ENCODE measurements at regions not wholly inside any gene's neighbourhood (a gene's known extent, or its start where the extent isn't known, plus 50 kb on each side); places are given as distances from the start of the nearest gene placed in this dataset.

GRCh38 chr11:15334766-15335165 lies 220.0 kb downstream of the INSC start (continued):
- TF ChIP-seq, protein P1, sequence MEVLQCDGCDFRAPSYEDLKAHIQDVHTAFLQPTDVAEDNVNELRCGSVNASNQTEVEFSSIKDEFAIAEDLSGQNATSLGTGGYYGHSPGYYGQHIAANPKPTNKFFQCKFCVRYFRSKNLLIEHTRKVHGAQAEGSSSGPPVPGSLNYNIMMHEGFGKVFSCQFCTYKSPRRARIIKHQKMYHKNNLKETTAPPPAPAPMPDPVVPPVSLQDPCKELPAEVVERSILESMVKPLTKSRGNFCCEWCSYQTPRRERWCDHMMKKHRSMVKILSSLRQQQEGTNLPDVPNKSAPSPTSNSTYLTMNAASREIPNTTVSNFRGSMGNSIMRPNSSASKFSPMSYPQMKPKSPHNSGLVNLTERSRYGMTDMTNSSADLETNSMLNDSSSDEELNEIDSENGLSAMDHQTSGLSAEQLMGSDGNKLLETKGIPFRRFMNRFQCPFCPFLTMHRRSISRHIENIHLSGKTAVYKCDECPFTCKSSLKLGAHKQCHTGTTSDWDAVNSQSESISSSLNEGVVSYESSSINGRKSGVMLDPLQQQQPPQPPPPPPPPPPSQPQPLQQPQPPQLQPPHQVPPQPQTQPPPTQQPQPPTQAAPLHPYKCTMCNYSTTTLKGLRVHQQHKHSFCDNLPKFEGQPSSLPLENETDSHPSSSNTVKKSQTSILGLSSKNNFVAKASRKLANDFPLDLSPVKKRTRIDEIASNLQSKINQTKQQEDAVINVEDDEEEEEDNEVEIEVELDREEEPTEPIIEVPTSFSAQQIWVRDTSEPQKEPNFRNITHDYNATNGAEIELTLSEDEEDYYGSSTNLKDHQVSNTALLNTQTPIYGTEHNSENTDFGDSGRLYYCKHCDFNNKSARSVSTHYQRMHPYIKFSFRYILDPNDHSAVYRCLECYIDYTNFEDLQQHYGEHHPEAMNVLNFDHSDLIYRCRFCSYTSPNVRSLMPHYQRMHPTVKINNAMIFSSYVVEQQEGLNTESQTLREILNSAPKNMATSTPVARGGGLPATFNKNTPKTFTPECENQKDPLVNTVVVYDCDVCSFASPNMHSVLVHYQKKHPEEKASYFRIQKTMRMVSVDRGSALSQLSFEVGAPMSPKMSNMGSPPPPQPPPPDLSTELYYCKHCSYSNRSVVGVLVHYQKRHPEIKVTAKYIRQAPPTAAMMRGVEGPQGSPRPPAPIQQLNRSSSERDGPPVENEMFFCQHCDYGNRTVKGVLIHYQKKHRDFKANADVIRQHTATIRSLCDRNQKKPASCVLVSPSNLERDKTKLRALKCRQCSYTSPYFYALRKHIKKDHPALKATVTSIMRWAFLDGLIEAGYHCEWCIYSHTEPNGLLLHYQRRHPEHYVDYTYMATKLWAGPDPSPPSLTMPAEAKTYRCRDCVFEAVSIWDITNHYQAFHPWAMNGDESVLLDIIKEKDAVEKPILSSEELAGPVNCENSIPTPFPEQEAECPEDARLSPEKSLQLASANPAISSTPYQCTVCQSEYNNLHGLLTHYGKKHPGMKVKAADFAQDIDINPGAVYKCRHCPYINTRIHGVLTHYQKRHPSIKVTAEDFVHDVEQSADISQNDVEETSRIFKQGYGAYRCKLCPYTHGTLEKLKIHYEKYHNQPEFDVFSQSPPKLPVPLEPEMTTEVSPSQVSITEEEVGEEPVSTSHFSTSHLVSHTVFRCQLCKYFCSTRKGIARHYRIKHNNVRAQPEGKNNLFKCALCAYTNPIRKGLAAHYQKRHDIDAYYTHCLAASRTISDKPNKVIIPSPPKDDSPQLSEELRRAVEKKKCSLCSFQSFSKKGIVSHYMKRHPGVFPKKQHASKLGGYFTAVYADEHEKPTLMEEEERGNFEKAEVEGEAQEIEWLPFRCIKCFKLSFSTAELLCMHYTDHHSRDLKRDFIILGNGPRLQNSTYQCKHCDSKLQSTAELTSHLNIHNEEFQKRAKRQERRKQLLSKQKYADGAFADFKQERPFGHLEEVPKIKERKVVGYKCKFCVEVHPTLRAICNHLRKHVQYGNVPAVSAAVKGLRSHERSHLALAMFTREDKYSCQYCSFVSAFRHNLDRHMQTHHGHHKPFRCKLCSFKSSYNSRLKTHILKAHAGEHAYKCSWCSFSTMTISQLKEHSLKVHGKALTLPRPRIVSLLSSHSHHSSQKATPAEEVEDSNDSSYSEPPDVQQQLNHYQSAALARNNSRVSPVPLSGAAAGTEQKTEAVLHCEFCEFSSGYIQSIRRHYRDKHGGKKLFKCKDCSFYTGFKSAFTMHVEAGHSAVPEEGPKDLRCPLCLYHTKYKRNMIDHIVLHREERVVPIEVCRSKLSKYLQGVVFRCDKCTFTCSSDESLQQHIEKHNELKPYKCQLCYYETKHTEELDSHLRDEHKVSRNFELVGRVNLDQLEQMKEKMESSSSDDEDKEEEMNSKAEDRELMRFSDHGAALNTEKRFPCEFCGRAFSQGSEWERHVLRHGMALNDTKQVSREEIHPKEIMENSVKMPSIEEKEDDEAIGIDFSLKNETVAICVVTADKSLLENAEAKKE (CRISPR knock-in tag; IDR thresholded peaks at IDR 0.05), result no peak

DNA sequence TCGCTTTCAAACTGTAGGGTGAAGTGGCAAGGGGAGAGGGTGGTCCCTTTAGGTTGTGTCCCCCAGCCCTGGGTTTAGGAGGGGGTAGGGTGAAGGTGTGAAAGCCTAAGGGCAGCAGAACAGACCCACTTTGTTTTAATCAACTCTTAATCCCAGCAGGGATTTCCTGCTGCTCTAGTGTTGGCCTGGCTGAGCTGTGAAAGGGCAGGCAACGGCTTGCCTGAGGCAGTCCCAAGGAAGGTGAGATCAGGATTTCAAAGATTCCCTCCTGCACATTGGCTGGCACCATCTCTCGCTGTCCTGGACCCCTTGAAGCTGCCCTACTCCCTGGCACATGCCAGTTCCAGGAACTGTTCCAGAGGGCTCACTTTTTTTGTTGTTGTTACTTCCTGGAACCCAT lies 221.3 kb downstream of the INSC start:
- H3K27ac ChIP-seq (ENCODE audit: low read depth), result no peak overlapping the region
- Mint-ChIP-seq H3K4me1 (peaks cover 16% of the 10 kb centered on the region), H3K36me3 (ENCODE audit: low read depth) (peaks cover 21% of the 10 kb centered on the region), H3K27me3 (ENCODE audit: insufficient read depth, low read depth, poor library complexity) (no peaks in the 10 kb centered on the region), H3K9me3 (peaks cover 22% of the 10 kb centered on the region), H3K4me3 (no peak overlapping the region), H3K27ac (no peak overlapping the region)
- no peaks in the 10 kb centered on the region for H3F3A ChIP-seq (replicated peaks; ENCODE audit: low read depth)
- H3K4me2 ChIP-seq, result 0 out of 2 replicates have a peak overlapping the region, but pooled peaks have one; percentile 27
- no peaks in the 10 kb centered on the region for H4K20me1 ChIP-seq (replicated peaks; ENCODE audit: insufficient read depth)
- no peaks in the 10 kb centered on the region for H3K36me3 ChIP-seq (ENCODE audit: insufficient read depth)
- no peak overlapping the region for H3K4me3 ChIP-seq
- peaks cover 4% of the 10 kb centered on the region for H3K4me1 ChIP-seq (ENCODE audit: insufficient read depth)
- no peaks in the 10 kb centered on the region for H3K27me3 ChIP-seq (ENCODE audit: insufficient read depth)
- peak; percentile 25 for DNase-seq (ENCODE audit: low spot score)
- peaks cover 10% of the 10 kb centered on the region; the same call in 1 of the 2 replicates for H3K9me2 ChIP-seq (ENCODE audit: insufficient read depth)
- ATAC-seq, result peak; percentile 68
- H2AFZ ChIP-seq, result peak overlapping the region; percentile 69; the same call in 1 of the 2 replicates
- no peaks in the 10 kb centered on the region for H3K79me2 ChIP-seq (replicated peaks; ENCODE audit: insufficient read depth)
- no peak for TF ChIP-seq EZH2 (IDR thresholded peaks at IDR 0.05; ENCODE audit: low read depth, unreplicated experiment)
- TF ChIP-seq POLR2AphosphoS5 (IDR thresholded peaks at IDR 0.05; ENCODE audit: low read depth), result no peak
- TF ChIP-seq, protein P2, sequence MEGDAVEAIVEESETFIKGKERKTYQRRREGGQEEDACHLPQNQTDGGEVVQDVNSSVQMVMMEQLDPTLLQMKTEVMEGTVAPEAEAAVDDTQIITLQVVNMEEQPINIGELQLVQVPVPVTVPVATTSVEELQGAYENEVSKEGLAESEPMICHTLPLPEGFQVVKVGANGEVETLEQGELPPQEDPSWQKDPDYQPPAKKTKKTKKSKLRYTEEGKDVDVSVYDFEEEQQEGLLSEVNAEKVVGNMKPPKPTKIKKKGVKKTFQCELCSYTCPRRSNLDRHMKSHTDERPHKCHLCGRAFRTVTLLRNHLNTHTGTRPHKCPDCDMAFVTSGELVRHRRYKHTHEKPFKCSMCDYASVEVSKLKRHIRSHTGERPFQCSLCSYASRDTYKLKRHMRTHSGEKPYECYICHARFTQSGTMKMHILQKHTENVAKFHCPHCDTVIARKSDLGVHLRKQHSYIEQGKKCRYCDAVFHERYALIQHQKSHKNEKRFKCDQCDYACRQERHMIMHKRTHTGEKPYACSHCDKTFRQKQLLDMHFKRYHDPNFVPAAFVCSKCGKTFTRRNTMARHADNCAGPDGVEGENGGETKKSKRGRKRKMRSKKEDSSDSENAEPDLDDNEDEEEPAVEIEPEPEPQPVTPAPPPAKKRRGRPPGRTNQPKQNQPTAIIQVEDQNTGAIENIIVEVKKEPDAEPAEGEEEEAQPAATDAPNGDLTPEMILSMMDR (conservative IDR thresholded peaks at IDR 0.05; ENCODE audit: low read depth in 2 of 2), result no peak
- TF ChIP-seq, protein P3, sequence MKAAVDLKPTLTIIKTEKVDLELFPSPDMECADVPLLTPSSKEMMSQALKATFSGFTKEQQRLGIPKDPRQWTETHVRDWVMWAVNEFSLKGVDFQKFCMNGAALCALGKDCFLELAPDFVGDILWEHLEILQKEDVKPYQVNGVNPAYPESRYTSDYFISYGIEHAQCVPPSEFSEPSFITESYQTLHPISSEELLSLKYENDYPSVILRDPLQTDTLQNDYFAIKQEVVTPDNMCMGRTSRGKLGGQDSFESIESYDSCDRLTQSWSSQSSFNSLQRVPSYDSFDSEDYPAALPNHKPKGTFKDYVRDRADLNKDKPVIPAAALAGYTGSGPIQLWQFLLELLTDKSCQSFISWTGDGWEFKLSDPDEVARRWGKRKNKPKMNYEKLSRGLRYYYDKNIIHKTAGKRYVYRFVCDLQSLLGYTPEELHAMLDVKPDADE (IDR thresholded peaks at IDR 0.05), result no peak
- no peak for TF ChIP-seq REST (IDR thresholded peaks at IDR 0.05; ENCODE audit: unreplicated experiment)
- TF ChIP-seq NANOG (IDR thresholded peaks at IDR 0.05; ENCODE audit: borderline replicate concordance), result no peak
- TF ChIP-seq STAT1 (IDR thresholded peaks at IDR 0.05; ENCODE audit: unreplicated experiment), result no peak
- TF ChIP-seq JUNB (IDR thresholded peaks at IDR 0.05; ENCODE audit: unreplicated experiment), result no peak
- TF ChIP-seq ZNF114 (CRISPR knock-in tag; IDR thresholded peaks at IDR 0.05), result no peak
